OCI-LY7 (cell line): ENCODE measurements at regions not wholly inside any gene's neighbourhood (a gene's known extent, or its start where the extent isn't known, plus 50 kb on each side); places are given as distances from the start of the nearest gene placed in this dataset.

ENCODE experiments used
- BruUV-seq: library from RNA; stranded (reverse); fragments of 400-500 nt; replicated peaks from 2 replicates; lab custom pipeline; 2021; lab: Mats Ljungman, UMichigan
- CTCF ChIA-PET: fragments of 300-600 bp; sonication (Branson Sonifier 250); formaldehyde crosslinking; loops from one replicate; lab custom pipeline; 2022; ENCODE audit warnings: antibody characterized with exemption; ENCODE audit not compliant: unreplicated experiment; lab: Charles Lee
- POLR2A ChIA-PET: fragments of 300-600 bp; sonication (Branson Sonifier 250); formaldehyde crosslinking; loops from one replicate; lab custom pipeline; 2022; ENCODE audit warnings: antibody characterized with exemption; lab: Charles Lee
- DNase-seq: peaks from one replicate; pipeline ENCODE4 v3.0.0-alpha.2; 2015; ENCODE audit warnings: low spot score
- H2AFZ ChIP-seq: fragments of 200-600 bp; sonication (generic), shearing (Covaris generic); 2 replicates; pipeline ENCODE4 v1.6.1; 2014; ENCODE audit warnings: mild to moderate bottlenecking, antibody characterized with exemption, low read length, moderate library complexity
- H3K27ac ChIP-seq: fragments of 200-600 bp; sonication (generic); 2 replicates; pipeline ENCODE4 v1.5.1; 2014; ENCODE audit warnings: mixed run types, low read depth, mild to moderate bottlenecking, moderate library complexity, low read length, inconsistent platforms; ENCODE audit not compliant: poor library complexity, severe bottlenecking
- H3K36me3 ChIP-seq: fragments of 200-600 bp; sonication (generic); 2 replicates; pipeline ENCODE4 v1.6.1; 2014; ENCODE audit warnings: mild to moderate bottlenecking, antibody characterized with exemption, low read length, moderate library complexity, mixed read lengths; ENCODE audit not compliant: insufficient read depth
- H3K4me1 ChIP-seq: fragments of 200-600 bp; sonication (generic); 2 replicates; pipeline ENCODE4 v1.5.1; 2014; ENCODE audit warnings: mild to moderate bottlenecking, low read length; ENCODE audit not compliant: insufficient read depth, poor library complexity, severe bottlenecking
- H3K4me2 ChIP-seq: fragments of 200-600 bp; sonication (generic); 2 replicates; pipeline ENCODE4 v1.6.1; 2014; ENCODE audit warnings: mild to moderate bottlenecking, low read length
- H3K4me3 ChIP-seq: fragments of 200-600 bp; sonication (generic); 2 replicates; pipeline ENCODE4 v1.5.1; 2014; ENCODE audit warnings: mild to moderate bottlenecking, low read depth, low read length; ENCODE audit not compliant: poor library complexity, severe bottlenecking
- H3K79me2 ChIP-seq: fragments of 200-600 bp; sonication (generic); 2 replicates; pipeline ENCODE4 v1.6.1; 2016; ENCODE audit warnings: low read depth, mild to moderate bottlenecking, low read length, moderate library complexity, mixed read lengths; ENCODE audit not compliant: insufficient read depth
- H3K9me2 ChIP-seq: fragments of 200-600 bp; sonication (generic); 2 replicates; pipeline ENCODE4 v1.6.1; 2016; ENCODE audit warnings: mild to moderate bottlenecking, low read length, mixed read lengths; ENCODE audit not compliant: insufficient read depth
- H3K9me3 ChIP-seq: fragments of 200-600 bp; sonication (generic); 2 replicates; pipeline ENCODE4 v1.6.1; 2014; ENCODE audit warnings: mild to moderate bottlenecking, mixed run types, low read length, mixed read lengths
- H4K20me1 ChIP-seq: fragments of 200-600 bp; sonication (generic); 2 replicates; pipeline ENCODE4 v1.6.1; 2014; ENCODE audit warnings: mild to moderate bottlenecking, antibody characterized with exemption, low read length, moderate library complexity, mixed read lengths; ENCODE audit not compliant: insufficient read depth
- CTCF ChIP-seq: fragments of 200-600 bp; sonication (generic); conservative IDR thresholded peaks from 2 replicates; pipeline ENCODE4 v1.5.1; 2014; ENCODE audit warnings: mild to moderate bottlenecking, antibody characterized with exemption, low read length, moderate library complexity, mixed read lengths
- EZH2phosphoT487 ChIP-seq: fragments of 200-600 bp; sonication (generic); IDR thresholded peaks from 2 replicates; pipeline ENCODE4 v1.6.1; 2018; ENCODE audit warnings: low read depth, borderline replicate concordance, mild to moderate bottlenecking, mixed run types, antibody characterized with exemption, low read length, moderate library complexity, mixed read lengths
- intact Hi-C: fragments of 100-400 bp; cut with micrococcal nuclease; formaldehyde crosslinking; loops from one replicate; pipeline ENCODE4 v1.10.0; 2022; ENCODE audit not compliant: unreplicated experiment

GRCh38 chr4:14837860-14838259 lies 164.4 kb upstream of the CPEB2 start:
- Histone ChIP-seq H3K27ac (no peak overlapping the region), H2AFZ (no peak overlapping the region), H3K9me3 (no peaks in the 10 kb centered on the region), H3K4me2 (no peak overlapping the region), H3K36me3 (no peaks in the 10 kb centered on the region), H3K79me2 (no peaks in the 10 kb centered on the region), H3K9me2 (no peaks in the 10 kb centered on the region), H3K4me3 (no peak overlapping the region), H3K4me1 (no peaks in the 10 kb centered on the region), H4K20me1 (no peaks in the 10 kb centered on the region)
- intact Hi-C loops = no loop called here
- CTCF ChIA-PET = no interaction called here
- TF ChIP-seq EZH2phosphoT487 (no peak), CTCF (peak; percentile 36; the same call in 1 of the 2 replicates)
- POLR2A ChIA-PET = no interaction called here
- DNase-seq = peak; percentile 2
- BruUV-seq = no TSS peak

GRCh38 chr4:14841801-14842768 lies 160.2 kb upstream of the CPEB2 start:
- H2AFZ ChIP-seq = no peak overlapping the region
- H3K27ac ChIP-seq = no peak overlapping the region
- H3K4me2 ChIP-seq = no peak overlapping the region
- no peak for DNase-seq
- no peaks in the 10 kb centered on the region for H3K9me3 ChIP-seq
- no peak overlapping the region for H3K4me3 ChIP-seq
- H3K9me2 ChIP-seq = no peaks in the 10 kb centered on the region
- H3K4me1 ChIP-seq = no peaks in the 10 kb centered on the region
- no TSS peak for BruUV-seq
- no peaks in the 10 kb centered on the region for H3K79me2 ChIP-seq
- ChIA-PET CTCF (no interaction called here), POLR2A (interaction anchor here (0.6 kb wide), 1 partner anchor 808 kb away, joined by 3 read pairs; no protein-coding TSS in a partner anchor)
- no peak for TF ChIP-seq CTCF
- TF ChIP-seq EZH2phosphoT487 = no peak
- intact Hi-C loops = no loop called here
- no peaks in the 10 kb centered on the region for H4K20me1 ChIP-seq
- no peaks in the 10 kb centered on the region for H3K36me3 ChIP-seq
